ENCODE measurements at regions not wholly inside any gene's neighbourhood (a gene's known extent, or its start where the extent isn't known, plus 50 kb on each side); places are given as distances from the start of the nearest gene placed in this dataset.

DNA sequence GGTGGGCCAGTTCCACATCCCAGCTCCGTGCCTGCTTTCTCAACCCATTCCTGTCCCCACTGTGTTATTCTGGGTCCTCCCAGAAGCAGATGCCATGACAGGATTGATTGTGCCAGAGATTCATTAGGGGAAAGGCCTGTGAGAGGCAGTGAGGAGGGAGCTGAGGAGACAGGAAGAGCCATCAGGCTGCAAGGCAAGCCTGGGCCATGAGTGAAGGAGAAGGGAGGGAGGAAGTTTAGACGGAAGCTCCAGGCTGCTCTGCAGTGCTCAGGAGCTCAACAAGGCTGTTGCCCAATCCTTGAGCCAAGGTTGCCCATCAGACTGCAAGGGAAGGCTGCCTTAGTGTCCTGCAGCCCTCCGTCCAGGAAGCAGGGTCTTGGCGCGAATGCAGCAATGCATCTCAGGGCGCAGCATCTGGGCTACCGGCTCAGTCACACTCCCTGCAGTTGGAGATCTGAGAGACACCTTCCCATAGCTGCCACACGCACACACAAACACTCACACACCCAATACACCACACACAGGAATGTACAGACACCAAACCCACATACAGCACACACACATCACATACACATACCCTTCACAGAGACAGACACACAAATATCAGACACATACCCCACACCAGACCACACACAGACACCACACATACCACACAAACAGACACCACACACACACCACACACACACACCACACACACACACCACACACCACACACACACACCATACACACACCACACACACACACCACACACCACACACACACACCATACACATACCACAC lies 139.5 kb upstream of the NDUFV2 start:
- Histone ChIP-seq H3K27me3 (no peaks in the 10 kb centered on the region), H3K4me1 (no peaks in the 10 kb centered on the region), H3K4me3 (no peak overlapping the region), H3K9me3 (no peaks in the 10 kb centered on the region), H3K36me3 (no peaks in the 10 kb centered on the region), H3K27ac (no peak overlapping the region)
- intact Hi-C loops (cut with DNase I; ENCODE audit: low total_unique reads) = loop anchor here (5.0 to 10.0 kb wide), 2 partner anchors 138 to 1161 kb away; no protein-coding TSS in a partner anchor
- TF ChIP-seq CTCF (IDR thresholded peaks at IDR 0.05) = no peak
- TF ChIP-seq POLR2A (IDR thresholded peaks at IDR 0.05) = no peak
- no peak for TF ChIP-seq POLR2AphosphoS5 (IDR thresholded peaks at IDR 0.05)
- no peak for DNase-seq (ENCODE audit: low spot score in 2 of 2)

DNA sequence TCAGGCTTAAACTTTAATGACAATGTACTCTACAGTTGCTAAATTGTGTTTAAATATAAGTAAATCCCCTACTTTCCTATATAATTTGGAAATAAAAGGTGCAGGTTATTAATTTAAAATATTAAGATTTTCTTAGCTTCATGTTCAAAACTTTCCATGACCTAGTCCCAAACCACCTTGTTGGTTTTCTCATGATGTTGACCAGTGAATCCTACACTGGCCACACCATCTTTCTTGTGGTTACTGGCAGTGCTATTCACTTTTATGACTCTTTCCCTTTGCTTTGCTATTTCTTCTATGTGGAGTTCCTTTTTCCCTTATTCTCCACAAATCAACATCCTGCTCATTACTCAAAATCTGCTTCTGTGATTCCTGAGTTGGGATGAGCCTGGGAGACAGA lies 138.6 kb upstream of the NDUFV2 start:
- Histone ChIP-seq H3K36me3 (no peaks in the 10 kb centered on the region), H3K4me3 (no peak overlapping the region), H3K4me1 (no peaks in the 10 kb centered on the region), H3K9me3 (no peaks in the 10 kb centered on the region), H3K27ac (no peak overlapping the region), H3K27me3 (no peaks in the 10 kb centered on the region)
- DNase-seq (ENCODE audit: low spot score in 2 of 2) = no peak
- TF ChIP-seq CTCF (IDR thresholded peaks at IDR 0.05) (no peak), POLR2A (IDR thresholded peaks at IDR 0.05) (no peak), POLR2AphosphoS5 (IDR thresholded peaks at IDR 0.05) (no peak)
- intact Hi-C loops (cut with DNase I; ENCODE audit: low total_unique reads) = loop anchor here (5.0 to 10.0 kb wide), 2 partner anchors 139 to 1162 kb away; no protein-coding TSS in a partner anchor

DNA sequence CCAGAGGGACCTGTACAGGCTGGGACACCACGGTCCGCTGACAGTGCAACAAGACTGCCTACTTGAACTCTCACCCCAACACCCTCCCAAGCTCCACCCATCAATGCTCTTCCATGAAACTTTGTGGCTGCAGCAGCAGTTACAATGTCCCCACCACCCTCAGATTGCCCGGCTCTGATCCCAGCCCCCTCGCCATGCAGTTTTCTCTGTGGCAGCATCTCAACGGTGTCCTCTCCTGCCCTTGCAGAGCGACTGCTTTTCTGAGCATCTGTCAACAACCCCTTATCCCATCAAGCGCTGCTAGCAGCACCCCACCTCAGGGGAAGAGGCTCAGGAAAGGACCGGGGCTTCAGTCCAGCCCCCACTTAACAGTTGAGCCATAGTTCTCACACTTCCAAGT lies 137.1 kb upstream of the NDUFV2 start:
- Histone ChIP-seq H3K27me3 (no peaks in the 10 kb centered on the region), H3K9me3 (no peaks in the 10 kb centered on the region), H3K4me1 (no peaks in the 10 kb centered on the region), H3K4me3 (no peak overlapping the region), H3K27ac (no peak overlapping the region), H3K36me3 (no peaks in the 10 kb centered on the region)
- intact Hi-C loops (cut with DNase I; ENCODE audit: low total_unique reads) = loop anchor here (10.0 kb wide), 1 partner anchor 141 kb away; no protein-coding TSS in a partner anchor
- DNase-seq (ENCODE audit: low spot score in 2 of 2) = no peak
- no peak for TF ChIP-seq POLR2AphosphoS5 (IDR thresholded peaks at IDR 0.05)
- no peak for TF ChIP-seq POLR2A (IDR thresholded peaks at IDR 0.05)
- no peak for TF ChIP-seq CTCF (IDR thresholded peaks at IDR 0.05)

DNA sequence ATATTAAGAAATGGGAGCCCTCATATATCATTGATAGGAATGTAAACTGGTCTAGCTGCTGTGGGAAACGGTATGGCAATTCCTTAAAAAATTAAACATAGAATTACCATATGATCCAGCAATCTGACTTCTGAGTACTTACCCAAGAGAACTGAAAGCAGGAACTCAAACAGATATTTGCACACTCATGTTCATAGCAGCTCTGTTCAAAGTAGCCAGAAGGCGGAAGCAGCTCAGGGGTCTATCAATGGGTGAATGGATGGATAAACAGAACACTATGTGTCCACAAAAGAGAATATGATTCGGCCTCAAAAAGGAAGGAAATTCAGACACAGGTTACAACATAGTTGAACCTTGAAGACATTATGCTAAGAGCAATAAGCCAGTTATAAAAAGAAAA lies 135.7 kb upstream of the NDUFV2 start:
- no peak for TF ChIP-seq POLR2AphosphoS5 (IDR thresholded peaks at IDR 0.05)
- TF ChIP-seq CTCF (IDR thresholded peaks at IDR 0.05) = no peak
- no peak for TF ChIP-seq POLR2A (IDR thresholded peaks at IDR 0.05)
- intact Hi-C loops (cut with DNase I; ENCODE audit: low total_unique reads) = loop anchor here (10.0 kb wide), 1 partner anchor 142 kb away; no protein-coding TSS in a partner anchor
- Histone ChIP-seq H3K27me3 (no peaks in the 10 kb centered on the region), H3K9me3 (no peaks in the 10 kb centered on the region), H3K36me3 (no peaks in the 10 kb centered on the region), H3K4me3 (no peak overlapping the region), H3K4me1 (no peaks in the 10 kb centered on the region), H3K27ac (no peak overlapping the region)
- DNase-seq (ENCODE audit: low spot score in 2 of 2) = no peak

DNA sequence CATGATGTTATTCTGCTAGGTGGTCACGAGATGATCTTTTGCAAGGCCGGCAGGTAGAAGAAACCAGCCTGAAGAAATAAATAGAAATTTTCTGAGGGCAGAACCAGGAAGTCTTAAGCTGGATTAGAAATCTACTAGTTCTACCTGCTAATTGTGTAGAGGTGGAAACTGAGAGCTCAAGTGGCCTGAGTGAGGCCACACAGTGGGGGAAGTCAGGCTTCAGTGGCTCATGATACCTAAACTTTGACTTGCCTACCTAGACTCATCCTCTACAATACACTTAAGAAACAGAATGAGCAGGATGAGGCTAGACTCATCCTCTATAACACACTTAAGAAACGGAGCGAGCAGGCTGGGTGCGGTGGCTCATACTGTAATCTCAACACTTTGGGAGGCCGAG lies 134.9 kb upstream of the NDUFV2 start:
- intact Hi-C loops (cut with DNase I; ENCODE audit: low total_unique reads) = loop anchor here (10.0 kb wide), 1 partner anchor 143 kb away; no protein-coding TSS in a partner anchor
- Histone ChIP-seq H3K4me3 (no peak overlapping the region), H3K27ac (no peak overlapping the region), H3K36me3 (no peaks in the 10 kb centered on the region), H3K4me1 (no peaks in the 10 kb centered on the region), H3K9me3 (no peaks in the 10 kb centered on the region), H3K27me3 (no peaks in the 10 kb centered on the region)
- TF ChIP-seq POLR2AphosphoS5 (IDR thresholded peaks at IDR 0.05) = no peak
- TF ChIP-seq POLR2A (IDR thresholded peaks at IDR 0.05) = no peak
- no peak for TF ChIP-seq CTCF (IDR thresholded peaks at IDR 0.05)
- no peak for DNase-seq (ENCODE audit: low spot score in 2 of 2)

Measured in breast epithelium (tissue), 4 donors.